Glutamatergic neuron (in vitro differentiated cells): ENCODE measurements at regions not wholly inside any gene's neighbourhood (a gene's known extent, or its start where the extent isn't known, plus 50 kb on each side); places are given as distances from the start of the nearest gene placed in this dataset.

Source experiments
- DNase-seq: peaks from one replicate; pipeline ENCODE4 v3.0.0; 2022
- H3K27ac Mint-ChIP-seq: one replicate; pipeline ENCODE4 v1.8.0; 2020; ENCODE audit warnings: mild to moderate bottlenecking, mixed read lengths, inconsistent platforms; ENCODE audit not compliant: unreplicated experiment
- H3K27me3 Mint-ChIP-seq: one replicate; pipeline ENCODE4 v1.8.0; 2020; ENCODE audit warnings: mild to moderate bottlenecking, moderate library complexity, mixed read lengths, inconsistent platforms; ENCODE audit not compliant: unreplicated experiment
- H3K36me3 Mint-ChIP-seq: one replicate; pipeline ENCODE4 v1.8.0; 2020; ENCODE audit warnings: mild to moderate bottlenecking, mixed read lengths, inconsistent platforms; ENCODE audit not compliant: unreplicated experiment
- H3K4me1 Mint-ChIP-seq: one replicate; pipeline ENCODE4 v1.8.0; 2020; ENCODE audit warnings: mild to moderate bottlenecking, low read depth, mixed read lengths, inconsistent platforms; ENCODE audit not compliant: unreplicated experiment
- H3K4me3 Mint-ChIP-seq: one replicate; pipeline ENCODE4 v1.8.0; 2020; ENCODE audit warnings: mild to moderate bottlenecking, mixed read lengths, inconsistent platforms; ENCODE audit not compliant: unreplicated experiment
- H3K9me3 Mint-ChIP-seq: one replicate; pipeline ENCODE4 v1.8.0; 2020; ENCODE audit warnings: mild to moderate bottlenecking, moderate library complexity, mixed read lengths, inconsistent platforms; ENCODE audit not compliant: unreplicated experiment
- TF ChIP-seq, protein P1 (sequence below): fragments of 200-600 bp; sonication (generic); IDR thresholded peaks from one replicate; pipeline ENCODE4 v1.5.0; 2021; ENCODE audit not compliant: partially characterized antibody, unreplicated experiment

- H3K27ac Mint-ChIP-seq, result no peak overlapping the region
- H3K9me3 Mint-ChIP-seq, result peaks cover 2% of the 10 kb centered on the region
- DNase-seq, result no peak
- TF ChIP-seq, protein P1, sequence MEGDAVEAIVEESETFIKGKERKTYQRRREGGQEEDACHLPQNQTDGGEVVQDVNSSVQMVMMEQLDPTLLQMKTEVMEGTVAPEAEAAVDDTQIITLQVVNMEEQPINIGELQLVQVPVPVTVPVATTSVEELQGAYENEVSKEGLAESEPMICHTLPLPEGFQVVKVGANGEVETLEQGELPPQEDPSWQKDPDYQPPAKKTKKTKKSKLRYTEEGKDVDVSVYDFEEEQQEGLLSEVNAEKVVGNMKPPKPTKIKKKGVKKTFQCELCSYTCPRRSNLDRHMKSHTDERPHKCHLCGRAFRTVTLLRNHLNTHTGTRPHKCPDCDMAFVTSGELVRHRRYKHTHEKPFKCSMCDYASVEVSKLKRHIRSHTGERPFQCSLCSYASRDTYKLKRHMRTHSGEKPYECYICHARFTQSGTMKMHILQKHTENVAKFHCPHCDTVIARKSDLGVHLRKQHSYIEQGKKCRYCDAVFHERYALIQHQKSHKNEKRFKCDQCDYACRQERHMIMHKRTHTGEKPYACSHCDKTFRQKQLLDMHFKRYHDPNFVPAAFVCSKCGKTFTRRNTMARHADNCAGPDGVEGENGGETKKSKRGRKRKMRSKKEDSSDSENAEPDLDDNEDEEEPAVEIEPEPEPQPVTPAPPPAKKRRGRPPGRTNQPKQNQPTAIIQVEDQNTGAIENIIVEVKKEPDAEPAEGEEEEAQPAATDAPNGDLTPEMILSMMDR, result no peak
- peaks cover 2% of the 10 kb centered on the region for H3K27me3 Mint-ChIP-seq
- H3K4me3 Mint-ChIP-seq, result no peak overlapping the region
- peaks cover 2% of the 10 kb centered on the region for H3K4me1 Mint-ChIP-seq
- no peaks in the 10 kb centered on the region for H3K36me3 Mint-ChIP-seq
These were observed 458.6 kb downstream of the INHBA start for GRCh38 chr7:41244246-41244645.

- Mint-ChIP-seq H3K9me3 (peaks cover 2% of the 10 kb centered on the region), H3K4me3 (no peak overlapping the region), H3K4me1 (peaks cover 2% of the 10 kb centered on the region), H3K36me3 (no peaks in the 10 kb centered on the region), H3K27ac (no peak overlapping the region), H3K27me3 (peaks cover 2% of the 10 kb centered on the region)
- TF ChIP-seq, protein P1, result no peak
- DNase-seq, result no peak
These were observed 461.2 kb downstream of the INHBA start for GRCh38 chr7:41241641-41242040.

DNA sequence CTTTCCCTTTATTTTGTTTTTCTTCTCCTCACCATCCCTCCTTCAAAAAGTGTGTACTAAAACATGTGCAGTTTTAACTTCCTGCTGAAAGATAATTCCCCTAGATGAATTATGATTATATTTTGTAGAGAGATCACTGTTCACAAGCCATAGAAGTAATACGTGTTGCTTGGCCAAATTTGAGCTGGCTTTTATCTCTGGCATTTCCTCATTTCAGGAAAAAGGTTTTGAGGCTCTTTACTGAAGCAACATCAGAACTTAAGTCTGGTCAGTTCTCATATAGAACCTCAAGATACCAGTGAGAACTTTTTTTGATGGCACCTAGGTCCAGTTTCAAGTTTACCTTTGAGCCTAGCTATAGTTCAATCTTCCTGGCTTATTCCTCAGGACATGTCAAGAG is 463.3 kb downstream of the INHBA start:
- no peak overlapping the region for H3K27ac Mint-ChIP-seq
- H3K4me3 Mint-ChIP-seq, result no peak overlapping the region
- no peak for DNase-seq
- TF ChIP-seq, protein P1, result no peak
- H3K36me3 Mint-ChIP-seq, result no peaks in the 10 kb centered on the region
- H3K4me1 Mint-ChIP-seq, result peaks cover 2% of the 10 kb centered on the region
- no peaks in the 10 kb centered on the region for H3K9me3 Mint-ChIP-seq
- no peaks in the 10 kb centered on the region for H3K27me3 Mint-ChIP-seq

DNA sequence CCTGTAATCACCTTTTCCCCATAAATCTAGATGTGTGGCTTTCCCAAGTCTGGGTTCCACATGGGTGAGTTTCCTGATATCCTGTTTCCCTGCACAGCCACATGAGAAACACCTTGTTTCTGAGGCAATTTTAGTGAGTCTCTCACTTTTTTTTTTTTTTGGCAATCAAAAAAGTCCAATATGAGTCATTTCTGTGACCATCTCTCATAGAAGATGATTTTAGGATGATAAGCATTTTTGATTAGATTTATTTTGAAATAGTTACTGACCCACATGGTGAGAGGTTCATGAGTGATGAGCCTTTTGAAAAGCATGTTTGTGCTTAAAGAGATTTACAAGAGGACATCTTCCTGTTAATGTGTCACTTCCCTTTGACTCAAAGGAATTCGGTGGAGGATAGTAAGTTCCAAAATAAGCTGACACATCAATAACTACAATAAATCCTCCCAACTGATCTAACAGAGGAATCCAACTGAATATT is 464.0 kb downstream of the INHBA start:
- no peak for DNase-seq
- no peaks in the 10 kb centered on the region for H3K27me3 Mint-ChIP-seq
- no peak overlapping the region for H3K4me3 Mint-ChIP-seq
- no peaks in the 10 kb centered on the region for H3K4me1 Mint-ChIP-seq
- H3K9me3 Mint-ChIP-seq, result no peaks in the 10 kb centered on the region
- TF ChIP-seq, protein P1, result no peak
- H3K27ac Mint-ChIP-seq, result no peak overlapping the region
- H3K36me3 Mint-ChIP-seq, result no peaks in the 10 kb centered on the region

GRCh38 chr7:41237956-41238355 is 464.9 kb downstream of the INHBA start:
- no peak overlapping the region for H3K27ac Mint-ChIP-seq
- TF ChIP-seq, protein P1, result no peak
- no peaks in the 10 kb centered on the region for H3K36me3 Mint-ChIP-seq
- no peak for DNase-seq
- H3K9me3 Mint-ChIP-seq, result no peaks in the 10 kb centered on the region
- no peaks in the 10 kb centered on the region for H3K27me3 Mint-ChIP-seq
- no peak overlapping the region for H3K4me3 Mint-ChIP-seq
- H3K4me1 Mint-ChIP-seq, result no peaks in the 10 kb centered on the region
